ENCODE measurements at regions not wholly inside any gene's neighbourhood (a gene's known extent, or its start where the extent isn't known, plus 50 kb on each side); places are given as distances from the start of the nearest gene placed in this dataset.
A peak's percentile ranks its signal among the peaks of the same experiment; 100 is the strongest.

- H3K27ac ChIP-seq: no peak overlapping the region
- TF ChIP-seq CTCF (IDR thresholded peaks at IDR 0.05) (no peak), ZFX (IDR thresholded peaks at IDR 0.05; ENCODE audit: borderline replicate concordance) (no peak)
These were observed 160.2 kb upstream of the CDH6 start for GRCh38 chr5:31033295-31033694.

GRCh38 chr5:31029925-31030324 lies 163.6 kb upstream of the CDH6 start:
- no peak for TF ChIP-seq ZFX (IDR thresholded peaks at IDR 0.05; ENCODE audit: borderline replicate concordance)
- peak; percentile 32 for TF ChIP-seq CTCF (IDR thresholded peaks at IDR 0.05)
- H3K27ac ChIP-seq: no peak overlapping the region

- TF ChIP-seq ZFX (IDR thresholded peaks at IDR 0.05; ENCODE audit: borderline replicate concordance) (no peak), CTCF (IDR thresholded peaks at IDR 0.05) (no peak)
- peak overlapping the region; percentile 54 for H3K27ac ChIP-seq
These were observed 165.8 kb upstream of the CDH6 start for GRCh38 chr5:31027721-31028120.

GRCh38 chr5:31023105-31023504 lies 170.4 kb upstream of the CDH6 start:
- TF ChIP-seq CTCF (IDR thresholded peaks at IDR 0.05) (no peak), ZFX (IDR thresholded peaks at IDR 0.05; ENCODE audit: borderline replicate concordance) (no peak)
- no peak overlapping the region for H3K27ac ChIP-seq

DNA sequence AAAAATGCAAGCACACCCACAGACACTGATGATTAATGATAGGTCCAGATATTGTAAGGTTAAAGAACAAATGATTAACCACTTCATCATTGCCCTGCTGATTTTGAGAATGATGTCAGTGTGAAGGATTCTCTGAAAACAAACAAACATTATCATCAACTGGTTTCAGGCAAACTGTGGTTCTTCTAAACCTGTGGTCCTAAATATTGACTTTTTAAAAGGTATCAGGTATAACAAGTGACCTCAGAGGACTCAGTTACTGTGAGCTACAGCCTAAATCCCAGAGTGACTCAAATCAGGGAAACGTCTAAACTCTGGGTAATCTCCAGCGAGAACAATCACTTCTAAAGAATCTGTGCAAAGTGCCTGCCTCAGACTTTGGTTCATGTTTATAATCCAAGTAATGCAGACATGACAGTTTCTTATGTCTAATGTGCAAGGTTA lies 172.3 kb upstream of the CDH6 start:
- TF ChIP-seq CTCF (IDR thresholded peaks at IDR 0.05): no peak
- no peak for TF ChIP-seq ZFX (IDR thresholded peaks at IDR 0.05; ENCODE audit: borderline replicate concordance)
- no peak overlapping the region for H3K27ac ChIP-seq

GRCh38 chr5:31008231-31008630 lies 185.3 kb upstream of the CDH6 start:
- TF ChIP-seq ZFX (IDR thresholded peaks at IDR 0.05; ENCODE audit: borderline replicate concordance): no peak
- no peak for TF ChIP-seq CTCF (IDR thresholded peaks at IDR 0.05)
- H3K27ac ChIP-seq: no peak overlapping the region

- TF ChIP-seq ZFX (IDR thresholded peaks at IDR 0.05; ENCODE audit: borderline replicate concordance): no peak
- peak; percentile 18 for TF ChIP-seq CTCF (IDR thresholded peaks at IDR 0.05)
- H3K27ac ChIP-seq: no peak overlapping the region
These were observed 185.8 kb upstream of the CDH6 start for GRCh38 chr5:31007672-31008071.
